IPS-18a (cell line): ENCODE measurements at regions not wholly inside any gene's neighbourhood (a gene's known extent, or its start where the extent isn't known, plus 50 kb on each side); places are given as distances from the start of the nearest gene placed in this dataset.

Experiments
- H3K27ac ChIP-seq: one replicate; pipeline ENCODE4 v1.5.1; 2013; ENCODE audit warnings: low read length
- H3K27me3 ChIP-seq: one replicate; pipeline ENCODE4 v1.6.1; 2013; ENCODE audit warnings: mild to moderate bottlenecking, low read length; ENCODE audit not compliant: control insufficient read depth, insufficient read depth
- H3K36me3 ChIP-seq: one replicate; pipeline ENCODE4 v1.6.1; 2013; ENCODE audit warnings: low read depth, low read length; ENCODE audit not compliant: control insufficient read depth
- H3K4me1 ChIP-seq: one replicate; pipeline ENCODE4 v1.6.1; 2013; ENCODE audit warnings: low read depth, low read length; ENCODE audit not compliant: control insufficient read depth
- H3K4me3 ChIP-seq: one replicate; pipeline ENCODE4 v1.5.1; 2013; ENCODE audit warnings: low read length
- H3K9ac ChIP-seq: one replicate; pipeline ENCODE4 v1.6.1; 2013; ENCODE audit warnings: mild to moderate bottlenecking, low read length, moderate library complexity
- H3K9me3 ChIP-seq: one replicate; pipeline ENCODE4 v1.6.1; 2013; ENCODE audit warnings: low read depth, low read length; ENCODE audit not compliant: control insufficient read depth

DNA sequence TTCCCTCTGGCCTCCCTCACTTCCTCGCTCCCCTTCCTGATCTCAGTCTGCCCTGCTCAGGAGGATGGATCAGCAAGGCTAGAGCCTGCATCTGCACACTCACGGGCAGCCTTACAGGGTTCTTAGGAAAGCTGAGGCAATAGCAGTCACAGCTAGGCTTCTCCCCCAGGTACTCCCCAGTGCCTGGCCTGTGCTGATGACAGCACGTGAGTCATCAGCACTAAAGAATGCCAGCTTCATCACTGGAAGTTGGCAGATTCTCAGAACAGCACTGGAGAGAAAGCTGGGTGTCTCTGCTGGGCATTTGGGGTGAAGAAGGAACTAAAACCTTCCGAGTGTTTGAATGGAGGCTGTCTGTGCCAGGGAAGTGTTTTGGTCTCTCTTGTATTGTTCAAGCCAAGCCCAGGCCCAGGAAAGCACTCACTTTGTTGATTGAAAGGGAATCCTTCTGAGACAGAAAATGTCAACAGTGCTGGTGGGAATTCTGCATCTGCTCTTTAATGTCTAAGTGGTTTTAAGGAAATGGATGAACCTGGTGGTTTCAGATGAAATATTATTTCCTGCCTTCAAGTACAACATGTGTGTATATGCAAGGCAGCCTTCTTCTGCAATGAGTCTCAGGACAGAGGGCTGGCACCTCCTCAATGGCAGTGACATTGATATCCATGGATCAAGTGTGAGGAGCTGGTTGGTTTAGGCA is 73.0 kb upstream of the SCOC start:
- Histone ChIP-seq H3K36me3 (no peaks in the 10 kb centered on the region), H3K27ac (no peak overlapping the region), H3K9me3 (no peaks in the 10 kb centered on the region), H3K4me1 (peaks cover 14% of the 10 kb centered on the region), H3K4me3 (no peak overlapping the region), H3K9ac (no peak overlapping the region), H3K27me3 (no peaks in the 10 kb centered on the region)

DNA sequence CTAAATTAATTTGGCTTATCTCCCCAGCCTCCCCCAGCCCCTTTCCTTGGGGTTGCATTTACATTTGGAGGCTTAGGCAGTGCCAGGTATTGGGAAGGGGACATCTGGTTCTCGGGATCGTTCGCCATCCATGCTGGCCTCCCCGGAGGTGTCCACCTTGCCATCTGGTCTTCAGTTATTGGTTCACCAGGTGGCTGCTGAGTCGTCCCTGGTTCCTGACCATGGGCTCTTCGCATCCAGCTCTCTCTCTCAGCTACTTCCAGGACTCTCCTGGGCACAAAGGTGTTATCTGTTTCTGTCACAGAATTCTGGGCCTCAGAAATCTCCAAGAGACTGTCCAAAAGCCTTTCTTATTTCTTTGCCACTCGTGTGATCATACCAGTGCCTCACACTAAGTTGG is 75.4 kb upstream of the SCOC start:
- Histone ChIP-seq H3K36me3 (no peaks in the 10 kb centered on the region), H3K4me3 (no peak overlapping the region), H3K4me1 (peaks cover 14% of the 10 kb centered on the region), H3K27ac (no peak overlapping the region), H3K9ac (no peak overlapping the region), H3K27me3 (no peaks in the 10 kb centered on the region), H3K9me3 (no peaks in the 10 kb centered on the region)

DNA sequence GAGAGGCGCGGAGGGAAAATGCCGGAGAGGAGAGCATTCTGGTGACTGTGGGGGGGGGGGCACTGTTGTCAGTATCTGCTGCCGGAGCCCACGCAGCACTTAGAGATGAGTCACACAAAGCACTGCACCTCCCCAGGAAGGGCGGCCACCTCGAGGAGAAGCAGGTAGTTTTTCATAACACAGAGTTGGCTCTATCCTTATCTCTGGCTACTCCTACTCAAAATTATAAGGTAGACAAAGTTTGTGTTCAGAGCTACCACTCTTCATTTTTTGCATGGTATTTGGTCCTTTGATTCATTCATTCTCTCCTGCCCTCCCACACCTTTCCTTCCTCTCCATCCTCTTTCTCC is 76.2 kb upstream of the SCOC start:
- Histone ChIP-seq H3K27ac (no peak overlapping the region), H3K9me3 (no peaks in the 10 kb centered on the region), H3K36me3 (no peaks in the 10 kb centered on the region), H3K4me3 (no peak overlapping the region), H3K27me3 (no peaks in the 10 kb centered on the region), H3K4me1 (peaks cover 14% of the 10 kb centered on the region), H3K9ac (no peak overlapping the region)

DNA sequence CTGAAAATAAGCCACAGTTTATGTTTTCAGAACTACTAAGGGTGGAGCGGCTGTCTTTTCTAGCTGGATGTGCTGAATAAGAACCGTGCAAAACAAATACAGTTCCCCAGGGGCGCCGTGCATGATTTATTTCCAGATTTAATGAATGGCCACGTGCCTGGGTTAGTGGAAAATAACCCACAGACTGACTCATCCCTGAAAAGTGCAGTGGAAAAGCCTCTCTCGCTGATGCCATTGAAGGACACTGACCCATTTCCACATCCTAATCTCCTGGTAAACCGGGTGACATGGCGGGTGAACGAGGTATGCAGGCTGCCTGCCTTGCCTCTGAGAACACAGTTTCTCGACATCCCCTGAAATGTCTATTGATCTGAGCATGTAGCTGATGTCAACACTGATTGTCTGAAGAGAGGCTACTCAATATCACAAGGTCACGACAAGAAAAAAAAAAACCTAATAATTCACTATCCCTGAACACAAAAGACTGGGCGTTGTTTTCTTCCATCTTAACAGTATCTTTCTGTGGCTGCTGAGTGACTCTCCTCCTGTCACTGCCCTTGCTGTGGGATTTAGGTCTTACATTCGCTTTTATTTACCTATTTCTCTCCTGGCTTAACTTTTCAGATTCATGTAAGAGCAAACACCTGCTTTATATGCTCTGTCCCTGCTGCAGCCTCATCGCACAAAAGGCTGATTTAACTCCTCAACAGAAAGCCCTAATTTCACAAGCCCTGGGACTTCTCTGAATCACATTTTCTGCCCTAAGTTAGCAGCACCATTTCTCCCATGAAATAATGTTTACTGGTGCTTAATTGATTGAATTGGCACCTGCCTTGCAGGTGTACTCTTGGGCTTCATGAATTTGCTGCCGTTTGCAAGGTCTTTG is 76.9 kb upstream of the SCOC start:
- H3K4me3 ChIP-seq, result no peak overlapping the region
- no peaks in the 10 kb centered on the region for H3K9me3 ChIP-seq
- H3K27me3 ChIP-seq, result no peaks in the 10 kb centered on the region
- H3K27ac ChIP-seq, result no peak overlapping the region
- H3K9ac ChIP-seq, result no peak overlapping the region
- H3K36me3 ChIP-seq, result no peaks in the 10 kb centered on the region
- peaks cover 14% of the 10 kb centered on the region for H3K4me1 ChIP-seq

DNA sequence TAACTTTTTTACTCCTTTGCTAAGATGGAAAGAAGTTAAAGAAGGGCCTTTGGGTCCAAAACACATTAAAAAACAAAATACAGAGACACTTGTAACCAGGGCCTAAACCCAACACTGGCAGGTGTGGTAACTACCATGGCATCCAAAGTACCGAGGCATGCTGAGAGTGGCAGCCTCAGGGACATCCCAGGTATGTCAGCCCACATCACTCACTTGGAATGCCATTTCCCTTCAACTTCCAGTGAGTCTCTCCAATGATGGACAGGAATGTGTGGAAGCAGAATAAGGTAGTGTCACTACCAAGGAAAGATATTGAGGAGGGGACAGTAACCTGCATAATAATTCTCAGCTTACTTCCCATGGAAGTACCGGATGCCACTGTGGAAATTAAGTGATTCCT is 79.5 kb upstream of the SCOC start:
- Histone ChIP-seq H3K27me3 (no peaks in the 10 kb centered on the region), H3K4me3 (no peak overlapping the region), H3K9ac (no peak overlapping the region), H3K27ac (no peak overlapping the region), H3K36me3 (no peaks in the 10 kb centered on the region), H3K4me1 (peaks cover 14% of the 10 kb centered on the region), H3K9me3 (no peaks in the 10 kb centered on the region)

DNA sequence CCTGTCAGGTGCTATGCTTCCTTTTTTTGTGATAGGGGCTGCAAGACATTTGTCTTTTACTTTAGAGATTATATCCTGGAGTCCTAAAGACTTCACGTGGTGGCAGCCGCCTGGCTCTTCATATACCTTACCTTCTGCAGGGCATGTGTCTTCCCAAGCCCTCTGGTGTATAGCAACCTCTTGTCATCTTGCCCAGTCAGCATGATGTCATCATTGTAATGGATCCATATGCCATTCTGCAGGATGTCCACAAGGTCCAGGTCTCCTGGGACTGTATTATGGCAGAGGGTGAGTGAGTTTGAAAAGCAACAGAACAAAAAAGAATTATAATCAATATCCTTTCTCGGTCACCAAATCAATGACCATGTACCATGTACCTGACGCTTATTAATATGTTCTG is 82.2 kb upstream of the SCOC start:
- no peaks in the 10 kb centered on the region for H3K4me1 ChIP-seq
- no peaks in the 10 kb centered on the region for H3K27me3 ChIP-seq
- no peak overlapping the region for H3K9ac ChIP-seq
- no peak overlapping the region for H3K27ac ChIP-seq
- H3K36me3 ChIP-seq, result no peaks in the 10 kb centered on the region
- H3K4me3 ChIP-seq, result no peak overlapping the region
- no peaks in the 10 kb centered on the region for H3K9me3 ChIP-seq

DNA sequence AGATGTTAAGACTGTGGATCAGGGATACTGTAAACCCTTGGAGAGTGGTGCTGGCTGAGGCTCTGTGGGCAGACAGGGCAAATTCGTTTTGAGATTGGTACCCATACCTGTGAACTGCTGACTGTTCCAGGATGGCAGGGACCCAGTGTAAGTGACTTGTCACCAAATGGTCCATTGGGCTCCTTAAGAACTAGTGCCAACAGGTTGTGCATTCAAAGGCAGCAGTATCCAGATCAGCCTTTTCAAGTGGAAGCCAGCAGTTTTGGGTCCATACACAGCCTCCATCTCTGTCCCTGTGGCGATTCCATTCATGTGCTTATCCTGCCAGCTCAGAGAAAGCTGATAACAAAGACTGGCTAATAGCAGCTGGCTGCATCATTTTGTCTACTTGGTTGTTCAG is 84.0 kb upstream of the SCOC start:
- no peaks in the 10 kb centered on the region for H3K36me3 ChIP-seq
- H3K27ac ChIP-seq, result no peak overlapping the region
- no peaks in the 10 kb centered on the region for H3K9me3 ChIP-seq
- no peak overlapping the region for H3K4me3 ChIP-seq
- no peaks in the 10 kb centered on the region for H3K4me1 ChIP-seq
- H3K27me3 ChIP-seq, result no peaks in the 10 kb centered on the region
- H3K9ac ChIP-seq, result no peak overlapping the region

DNA sequence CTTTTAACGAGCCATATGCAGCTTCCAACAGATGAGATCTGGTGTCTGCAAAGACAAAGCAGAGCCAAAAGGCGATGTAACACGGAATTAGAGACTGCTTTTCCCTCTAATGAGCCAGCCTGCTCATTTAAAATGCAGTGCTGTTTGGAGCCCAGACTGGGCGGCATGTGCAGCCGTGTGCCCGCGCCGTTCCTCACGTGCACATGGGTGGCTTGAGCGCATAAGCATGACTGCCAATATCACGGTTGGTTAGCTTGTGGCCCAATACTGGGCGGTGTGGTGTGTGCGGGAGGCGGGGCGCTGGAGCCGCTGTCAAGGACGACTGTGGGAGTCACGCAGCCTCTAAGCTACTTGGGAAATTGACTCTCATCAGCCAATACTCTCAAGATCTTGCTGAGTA is 87.0 kb upstream of the SCOC start:
- H3K9me3 ChIP-seq, result no peaks in the 10 kb centered on the region
- no peak overlapping the region for H3K4me3 ChIP-seq
- no peak overlapping the region for H3K27ac ChIP-seq
- no peaks in the 10 kb centered on the region for H3K27me3 ChIP-seq
- H3K9ac ChIP-seq, result no peak overlapping the region
- no peaks in the 10 kb centered on the region for H3K4me1 ChIP-seq
- H3K36me3 ChIP-seq, result no peaks in the 10 kb centered on the region

DNA sequence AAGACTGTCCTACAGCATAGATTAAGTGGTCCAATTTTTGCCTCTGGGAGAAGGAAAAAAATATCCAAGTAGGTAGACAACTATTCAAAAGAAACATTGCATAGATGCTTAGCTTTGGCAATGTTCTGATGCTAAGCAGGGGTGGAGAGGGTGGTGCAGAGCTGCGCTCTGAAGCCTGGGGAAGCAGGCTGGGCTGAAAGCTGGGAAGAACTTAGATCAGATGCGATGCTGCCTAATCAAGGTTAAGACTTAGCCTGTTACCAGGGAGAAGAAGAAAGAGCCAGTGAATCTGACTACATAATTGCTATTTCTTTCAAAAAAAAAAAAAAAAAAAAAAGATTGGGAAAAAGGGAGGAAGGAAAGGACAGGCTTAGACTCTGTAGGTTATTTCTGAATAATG is 89.0 kb upstream of the SCOC start:
- H3K4me3 ChIP-seq, result no peak overlapping the region
- no peaks in the 10 kb centered on the region for H3K36me3 ChIP-seq
- no peak overlapping the region for H3K9ac ChIP-seq
- H3K27ac ChIP-seq, result no peak overlapping the region
- no peaks in the 10 kb centered on the region for H3K4me1 ChIP-seq
- no peaks in the 10 kb centered on the region for H3K27me3 ChIP-seq
- H3K9me3 ChIP-seq, result no peaks in the 10 kb centered on the region

DNA sequence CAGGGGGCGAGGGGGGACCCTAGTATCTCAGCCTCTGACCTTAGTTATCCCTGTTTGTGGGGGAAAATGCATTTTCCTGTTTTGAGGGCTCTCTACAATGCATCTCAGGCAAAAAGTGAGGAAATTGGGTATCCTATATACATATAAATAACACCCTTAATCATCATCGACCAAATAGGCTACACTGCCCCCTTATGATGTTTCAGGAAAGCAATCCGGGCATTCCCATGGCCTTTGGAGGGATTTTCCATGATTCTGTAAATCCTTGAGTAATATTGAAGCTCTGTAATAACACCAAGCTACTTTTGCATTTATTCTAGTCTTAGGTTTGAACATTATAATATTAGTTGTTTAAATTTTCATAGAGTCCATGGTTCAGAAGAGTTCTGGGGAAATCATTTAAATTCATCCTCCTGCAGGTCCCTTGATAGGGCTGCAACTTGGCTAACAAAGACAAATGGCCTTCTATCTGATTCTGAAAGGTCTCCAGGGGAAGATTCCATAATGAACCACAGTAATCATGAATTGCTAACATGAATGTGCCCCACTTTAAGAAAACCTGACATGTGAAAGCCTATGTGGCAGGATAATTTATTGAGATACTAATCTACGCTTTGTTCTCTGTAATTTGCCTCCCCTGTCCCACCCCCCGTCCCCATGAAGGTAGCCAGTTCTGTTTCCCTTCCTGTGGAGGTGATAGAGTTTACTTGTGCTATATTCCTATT is 91.5 kb upstream of the SCOC start:
- H3K4me1 ChIP-seq, result no peaks in the 10 kb centered on the region
- no peak overlapping the region for H3K9ac ChIP-seq
- H3K36me3 ChIP-seq, result no peaks in the 10 kb centered on the region
- H3K4me3 ChIP-seq, result no peak overlapping the region
- no peaks in the 10 kb centered on the region for H3K27me3 ChIP-seq
- H3K27ac ChIP-seq, result no peak overlapping the region
- H3K9me3 ChIP-seq, result no peaks in the 10 kb centered on the region

DNA sequence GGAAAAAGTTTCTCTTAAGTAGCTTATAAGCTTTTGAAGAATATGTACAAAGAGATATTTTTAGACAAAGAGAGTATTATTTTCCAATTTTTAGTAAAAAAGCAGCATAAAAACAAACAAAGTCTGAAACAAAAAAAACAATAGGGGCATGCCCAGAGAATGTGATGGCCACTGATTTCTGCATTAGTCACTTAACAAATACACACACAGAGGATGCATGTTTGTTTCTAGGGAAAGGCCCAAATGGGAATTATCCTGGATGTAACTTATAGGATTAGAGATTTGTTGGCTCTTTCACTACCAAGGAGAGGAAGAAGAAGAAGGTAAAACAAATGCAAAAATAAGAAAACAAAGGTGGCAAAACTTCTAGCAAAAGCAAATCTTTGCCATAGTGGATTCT is 95.9 kb upstream of the SCOC start:
- Histone ChIP-seq H3K27me3 (no peaks in the 10 kb centered on the region), H3K9me3 (no peaks in the 10 kb centered on the region), H3K4me3 (no peak overlapping the region), H3K27ac (no peak overlapping the region), H3K4me1 (no peaks in the 10 kb centered on the region), H3K36me3 (no peaks in the 10 kb centered on the region), H3K9ac (no peak overlapping the region)
